ENCODE measurements at regions not wholly inside any gene's neighbourhood (a gene's known extent, or its start where the extent isn't known, plus 50 kb on each side); places are given as distances from the start of the nearest gene placed in this dataset.

DNA sequence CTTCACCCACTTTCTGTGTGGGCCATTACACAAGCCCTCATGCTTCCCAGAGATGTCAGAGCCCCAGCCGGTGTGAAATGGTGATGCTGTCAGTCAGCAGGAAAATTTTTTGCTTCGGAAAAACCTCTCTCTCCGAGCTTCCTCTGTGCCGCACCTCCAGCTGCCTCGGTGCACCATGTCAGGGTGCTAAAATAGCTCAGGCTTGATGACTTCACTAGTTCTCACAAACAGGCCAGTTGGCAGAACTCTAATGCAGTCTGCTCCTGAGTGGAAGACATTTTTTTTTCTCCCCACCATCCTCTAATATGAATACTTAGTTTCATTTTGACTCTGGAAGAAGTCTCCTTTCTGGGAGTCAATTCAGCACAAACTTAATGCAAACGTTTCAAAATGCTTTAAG lies 71.3 kb downstream of the KLF12 start:
- peak overlapping the region; percentile 92 for H3K27ac Mint-ChIP-seq
- ATAC-seq (replicated peaks) = peak; percentile 73 to 83
- no peaks in the 10 kb centered on the region for H3K27me3 Mint-ChIP-seq
- H3K36me3 Mint-ChIP-seq = peaks cover 13 to 26% of the 10 kb centered on the region in 2 donors
- H3K4me3 Mint-ChIP-seq = peak overlapping the region; percentile 67 to 71
- peak; percentile 32 for DNase-seq
- peaks cover 2 to 11% of the 10 kb centered on the region in 2 donors for H3K9me3 Mint-ChIP-seq
- H3K4me1 Mint-ChIP-seq = peaks cover 41 to 81% of the 10 kb centered on the region in 2 donors

DNA sequence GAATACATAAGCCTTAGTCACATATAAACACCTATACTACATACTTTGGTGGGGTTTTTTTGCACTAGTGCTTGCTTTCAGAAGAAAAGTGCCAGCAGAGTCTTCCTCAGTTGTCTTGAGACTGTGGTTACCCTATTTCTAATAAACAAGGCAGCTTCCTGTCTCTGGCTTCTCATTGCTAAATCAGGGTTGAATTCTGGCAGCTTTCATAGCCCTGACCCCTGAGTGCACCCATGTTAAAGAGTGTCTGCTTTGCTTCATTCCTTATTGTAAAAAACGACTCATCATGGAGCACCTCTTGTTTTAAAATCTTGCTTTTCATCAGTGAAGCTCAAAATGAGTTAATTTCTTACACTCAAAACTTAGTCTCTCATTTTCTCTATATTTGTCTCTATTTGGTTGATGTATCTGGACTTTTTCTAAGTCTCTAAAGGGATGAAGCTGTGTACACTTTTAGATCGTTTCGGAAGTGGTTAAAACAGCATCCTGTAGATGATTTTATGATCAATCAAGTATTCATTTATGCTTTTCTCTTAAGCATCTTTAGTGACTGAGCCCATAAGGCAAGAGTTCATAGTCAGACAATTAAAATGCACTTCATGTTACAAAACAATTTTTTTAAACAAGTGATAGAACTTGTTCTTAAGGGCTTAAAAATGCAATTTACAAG lies 72.1 kb downstream of the KLF12 start:
- no peak for DNase-seq
- H3K27ac Mint-ChIP-seq = peak overlapping the region; percentile 82
- no peaks in the 10 kb centered on the region for H3K27me3 Mint-ChIP-seq
- H3K4me1 Mint-ChIP-seq = peaks cover 45 to 83% of the 10 kb centered on the region in 2 donors
- peak; percentile 43 to 50 for ATAC-seq (replicated peaks)
- peaks cover 15 to 30% of the 10 kb centered on the region in 2 donors for H3K36me3 Mint-ChIP-seq
- H3K4me3 Mint-ChIP-seq = peak overlapping the region; percentile 41 to 55
- peaks cover 2 to 11% of the 10 kb centered on the region in 2 donors for H3K9me3 Mint-ChIP-seq

DNA sequence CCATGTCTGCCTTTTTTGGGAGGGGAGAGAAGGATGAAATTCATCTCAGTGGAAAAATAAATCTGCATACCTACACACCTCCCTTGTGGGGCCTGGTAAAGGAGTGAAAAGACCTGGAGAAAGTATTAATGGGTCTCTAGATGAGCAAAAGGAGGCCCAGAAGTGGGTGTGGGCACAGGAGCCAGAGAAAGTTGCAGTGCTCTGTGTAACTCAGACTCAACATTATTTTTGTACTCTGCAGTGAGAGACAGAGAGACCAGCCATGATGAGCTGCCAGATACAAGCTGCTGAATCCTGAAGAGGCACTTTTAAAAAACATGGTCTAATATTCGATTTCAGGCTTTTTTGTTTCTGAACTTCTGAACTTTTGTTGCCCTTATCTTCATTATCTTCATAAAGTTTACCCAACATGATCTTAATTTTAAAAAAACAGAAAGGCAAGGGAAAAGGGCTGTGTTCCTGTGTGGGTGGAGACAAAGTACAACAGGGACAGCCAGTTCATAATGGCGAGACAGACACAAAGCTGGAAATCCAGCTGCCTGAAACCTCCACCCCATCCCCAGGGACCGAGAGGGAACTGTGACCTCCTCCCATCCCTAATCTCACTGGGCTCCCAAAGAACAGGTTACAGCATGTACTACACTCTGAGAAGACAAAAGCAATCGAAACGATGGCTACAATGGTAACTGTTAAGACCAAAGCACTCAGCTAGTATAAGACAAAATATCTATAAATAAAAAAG lies 77.2 kb downstream of the KLF12 start:
- H3K4me3 Mint-ChIP-seq = no peak overlapping the region

DNA sequence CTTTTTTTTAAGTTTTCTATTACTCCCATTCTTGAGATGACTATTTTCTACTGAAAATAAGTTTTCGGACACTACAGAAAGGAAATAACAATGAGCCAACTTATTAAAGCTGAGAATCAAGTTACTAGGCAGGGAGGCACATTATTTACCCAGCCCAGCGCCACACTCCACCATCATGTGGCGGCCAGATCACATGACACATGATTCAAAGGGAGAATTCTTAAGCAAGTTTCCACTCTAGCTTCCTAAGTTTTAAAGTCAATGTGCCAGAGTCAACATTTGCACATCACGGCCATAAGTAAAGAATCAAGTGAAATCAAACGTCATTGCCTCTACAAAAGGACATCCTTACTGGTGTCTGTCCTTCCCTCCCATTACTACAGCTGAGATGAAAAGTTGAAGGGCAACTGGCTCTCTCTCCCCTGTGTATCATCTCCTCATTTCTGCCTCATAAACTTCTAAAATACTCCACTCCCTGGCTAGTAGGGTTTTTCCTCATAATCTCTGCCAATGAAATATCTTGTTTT lies 81.7 kb downstream of the KLF12 start:
- Mint-ChIP-seq H3K4me1 (peaks cover 48 to 78% of the 10 kb centered on the region in 2 donors), H3K4me3 (no peak overlapping the region), H3K36me3 (peaks cover 4 to 27% of the 10 kb centered on the region in 2 donors), H3K27me3 (no peaks in the 10 kb centered on the region), H3K9me3 (peaks cover 3 to 6% of the 10 kb centered on the region in 2 donors), H3K27ac (no peak overlapping the region)
- no peak for ATAC-seq (replicated peaks)
- no peak for DNase-seq

More for the DNA sequence above, 77.2 kb downstream of the KLF12 start:
- ATAC-seq (replicated peaks) = no peak
- Mint-ChIP-seq H3K4me1 (peaks cover 41 to 81% of the 10 kb centered on the region in 2 donors), H3K9me3 (peaks cover 4 to 12% of the 10 kb centered on the region in 2 donors), H3K27ac (no peak overlapping the region), H3K27me3 (no peaks in the 10 kb centered on the region), H3K36me3 (peaks cover 15 to 36% of the 10 kb centered on the region in 2 donors)
- no peak for DNase-seq

GRCh38 chr13:74048756-74049155 lies 85.4 kb downstream of the KLF12 start:
- no peak for ATAC-seq (replicated peaks)
- Mint-ChIP-seq H3K4me1 (peaks cover 38 to 56% of the 10 kb centered on the region in 2 donors), H3K27me3 (no peaks in the 10 kb centered on the region), H3K36me3 (peaks cover 13 to 32% of the 10 kb centered on the region in 2 donors), H3K4me3 (no peak overlapping the region), H3K27ac (no peak overlapping the region), H3K9me3 (peaks cover 3 to 6% of the 10 kb centered on the region in 2 donors)
- no peak for DNase-seq

GRCh38 chr13:74047931-74048600 lies 86.1 kb downstream of the KLF12 start:
- no peaks in the 10 kb centered on the region for H3K27me3 Mint-ChIP-seq
- peak overlapping the region; percentile 3 for H3K27ac Mint-ChIP-seq
- peaks cover 13 to 28% of the 10 kb centered on the region in 2 donors for H3K36me3 Mint-ChIP-seq
- peaks cover 3 to 6% of the 10 kb centered on the region in 2 donors for H3K9me3 Mint-ChIP-seq
- no peak overlapping the region for H3K4me3 Mint-ChIP-seq
- DNase-seq (no peak), ATAC-seq (replicated peaks) (no peak)
- H3K4me1 Mint-ChIP-seq = peaks cover 36 to 51% of the 10 kb centered on the region in 2 donors

GRCh38 chr13:74046431-74046830 lies 87.8 kb downstream of the KLF12 start:
- Mint-ChIP-seq H3K9me3 (peaks cover 0 to 1% of the 10 kb centered on the region in 2 donors), H3K4me1 (peaks cover 32 to 44% of the 10 kb centered on the region in 2 donors), H3K36me3 (peaks cover 13 to 24% of the 10 kb centered on the region in 2 donors), H3K4me3 (no peak overlapping the region), H3K27ac (no peak overlapping the region), H3K27me3 (no peaks in the 10 kb centered on the region)
- DNase-seq (no peak), ATAC-seq (replicated peaks) (no peak)

DNA sequence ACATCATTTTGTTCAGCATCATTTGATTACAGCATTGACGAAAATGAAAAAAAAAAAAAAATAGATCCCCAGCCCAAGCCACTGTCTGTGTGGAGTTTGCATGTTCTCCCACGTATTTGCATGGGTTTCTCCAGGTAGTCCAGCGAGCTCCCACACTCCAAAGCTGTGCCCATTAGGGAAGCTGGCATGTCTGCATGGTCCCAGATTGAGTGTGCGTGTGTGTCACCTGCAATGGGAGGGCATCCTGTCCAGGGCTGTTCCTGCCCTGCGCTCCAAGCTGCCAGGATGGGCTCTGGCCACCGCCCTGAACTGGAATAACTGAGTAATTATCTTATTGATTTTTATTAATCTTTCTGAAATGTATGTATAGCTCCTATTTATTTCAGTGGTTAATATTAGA lies 88.6 kb downstream of the KLF12 start:
- no peak for DNase-seq
- H3K9me3 Mint-ChIP-seq = no peaks in the 10 kb centered on the region
- no peak for ATAC-seq (replicated peaks)
- no peak overlapping the region for H3K27ac Mint-ChIP-seq
- H3K36me3 Mint-ChIP-seq = peaks cover 13 to 24% of the 10 kb centered on the region in 2 donors
- H3K4me3 Mint-ChIP-seq = no peak overlapping the region
- peaks cover 30 to 42% of the 10 kb centered on the region in 2 donors for H3K4me1 Mint-ChIP-seq
- H3K27me3 Mint-ChIP-seq = no peaks in the 10 kb centered on the region

- H3K36me3 Mint-ChIP-seq = peaks cover 11 to 12% of the 10 kb centered on the region in 2 donors
- DNase-seq (no peak), ATAC-seq (replicated peaks) (no peak)
- H3K27ac Mint-ChIP-seq = no peak overlapping the region
- H3K4me3 Mint-ChIP-seq = no peak overlapping the region
- H3K4me1 Mint-ChIP-seq = peaks cover 24 to 33% of the 10 kb centered on the region in 2 donors
- H3K9me3 Mint-ChIP-seq = no peaks in the 10 kb centered on the region
- H3K27me3 Mint-ChIP-seq = no peaks in the 10 kb centered on the region
These were observed 91.0 kb downstream of the KLF12 start for GRCh38 chr13:74043237-74043636.

DNA sequence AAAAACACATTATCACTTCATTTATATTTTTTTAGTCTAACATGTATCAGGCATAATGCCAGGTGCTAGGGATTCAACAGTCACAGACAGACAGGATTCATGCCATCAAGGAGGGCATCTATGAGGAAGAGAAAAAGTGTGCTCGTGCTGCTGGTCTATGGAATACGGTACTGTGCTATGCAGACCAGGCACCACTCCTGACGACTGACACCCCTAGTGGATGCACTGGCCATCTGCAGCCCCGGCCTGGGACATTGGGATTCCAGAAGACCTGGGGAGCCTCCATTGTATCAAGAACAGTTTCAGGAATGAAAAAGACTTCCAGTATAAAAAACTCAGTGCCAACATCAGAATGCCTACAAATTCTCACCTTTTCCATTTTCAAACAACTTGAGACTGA lies 94.0 kb downstream of the KLF12 start:
- no peaks in the 10 kb centered on the region for H3K27me3 Mint-ChIP-seq
- no peak overlapping the region for H3K4me3 Mint-ChIP-seq
- DNase-seq (no peak), ATAC-seq (replicated peaks) (peak; percentile 53 to 63)
- H3K27ac Mint-ChIP-seq = no peak overlapping the region
- H3K36me3 Mint-ChIP-seq = peaks cover 8 to 19% of the 10 kb centered on the region in 2 donors
- H3K4me1 Mint-ChIP-seq = peaks cover 28 to 54% of the 10 kb centered on the region in 2 donors
- H3K9me3 Mint-ChIP-seq = no peaks in the 10 kb centered on the region

DNA sequence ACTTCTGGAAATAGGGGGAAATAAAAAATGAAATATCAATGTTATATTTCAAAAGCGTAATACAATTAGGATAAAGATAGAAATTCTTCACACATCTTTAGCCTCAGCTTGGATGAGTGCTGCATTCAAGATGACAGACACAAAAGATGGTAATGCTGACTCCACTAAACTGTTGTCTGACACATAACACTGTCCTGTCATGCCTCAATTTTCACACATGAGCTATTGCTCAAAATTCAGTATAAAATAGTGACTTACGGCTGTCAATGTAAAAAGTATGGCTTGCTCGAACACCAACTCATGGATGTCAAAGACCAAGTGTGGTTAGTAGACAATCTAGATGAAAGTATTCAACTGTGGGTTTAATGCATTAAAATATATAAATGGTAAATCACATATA lies 94.5 kb downstream of the KLF12 start:
- H3K27ac Mint-ChIP-seq = no peak overlapping the region

DNA sequence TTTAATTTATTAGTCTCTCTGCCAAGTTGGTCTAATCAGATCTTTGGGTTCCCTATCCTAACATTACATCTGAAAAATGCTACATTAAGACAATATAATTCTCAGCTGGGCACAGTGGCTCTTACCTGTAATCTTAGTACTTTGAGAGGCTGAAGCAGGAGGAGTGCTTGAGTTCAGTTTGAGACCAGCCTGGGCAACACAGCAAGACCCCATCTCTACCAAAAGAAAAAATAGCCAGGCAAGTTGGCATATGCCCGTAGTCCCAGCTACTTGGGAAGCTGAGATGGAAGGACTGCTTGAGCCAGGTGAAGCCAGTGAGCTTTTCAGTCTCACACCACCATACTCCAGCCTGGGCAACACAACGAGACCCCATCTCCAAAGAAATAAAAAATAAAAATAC lies 95.0 kb downstream of the KLF12 start:
- no peak for DNase-seq
- ATAC-seq (replicated peaks) = no peak
- H3K4me1 Mint-ChIP-seq = peaks cover 23 to 54% of the 10 kb centered on the region in 2 donors
- H3K4me3 Mint-ChIP-seq = no peak overlapping the region
- peaks cover 4 to 14% of the 10 kb centered on the region in 2 donors for H3K36me3 Mint-ChIP-seq
- no peak overlapping the region for H3K27ac Mint-ChIP-seq
- no peaks in the 10 kb centered on the region for H3K27me3 Mint-ChIP-seq
- H3K9me3 Mint-ChIP-seq = no peaks in the 10 kb centered on the region

More for the DNA sequence above, 94.5 kb downstream of the KLF12 start:
- H3K4me3 Mint-ChIP-seq = no peak overlapping the region
- H3K4me1 Mint-ChIP-seq = peaks cover 25 to 57% of the 10 kb centered on the region in 2 donors
- no peaks in the 10 kb centered on the region for H3K27me3 Mint-ChIP-seq
- no peak for ATAC-seq (replicated peaks)
- H3K9me3 Mint-ChIP-seq = no peaks in the 10 kb centered on the region
- peaks cover 7 to 17% of the 10 kb centered on the region in 2 donors for H3K36me3 Mint-ChIP-seq
- no peak for DNase-seq

DNA sequence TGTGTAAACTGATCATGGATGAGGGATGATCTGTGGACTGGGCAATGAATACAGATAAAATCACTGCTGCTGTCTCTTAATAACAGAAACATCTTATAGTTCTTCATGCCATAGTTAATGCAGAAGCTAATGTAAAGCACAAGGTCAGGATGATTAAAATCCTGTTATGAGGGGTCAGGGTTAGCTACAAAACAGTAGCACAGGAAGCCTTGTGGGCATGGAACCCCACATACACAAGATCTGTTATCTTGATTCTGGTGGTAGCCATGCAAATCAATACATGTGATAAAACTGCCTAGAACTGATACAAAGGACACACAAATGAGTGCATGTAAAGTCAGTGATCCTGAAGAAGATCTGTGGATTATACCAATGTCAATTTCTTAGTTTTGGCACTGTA lies 96.4 kb downstream of the KLF12 start:
- peaks cover 4 to 11% of the 10 kb centered on the region in 2 donors for H3K36me3 Mint-ChIP-seq
- ATAC-seq (replicated peaks) = no peak
- no peak for DNase-seq
- no peaks in the 10 kb centered on the region for H3K9me3 Mint-ChIP-seq
- peaks cover 20 to 49% of the 10 kb centered on the region in 2 donors for H3K4me1 Mint-ChIP-seq
- H3K27me3 Mint-ChIP-seq = no peaks in the 10 kb centered on the region
- H3K27ac Mint-ChIP-seq = no peak overlapping the region
- H3K4me3 Mint-ChIP-seq = no peak overlapping the region

DNA sequence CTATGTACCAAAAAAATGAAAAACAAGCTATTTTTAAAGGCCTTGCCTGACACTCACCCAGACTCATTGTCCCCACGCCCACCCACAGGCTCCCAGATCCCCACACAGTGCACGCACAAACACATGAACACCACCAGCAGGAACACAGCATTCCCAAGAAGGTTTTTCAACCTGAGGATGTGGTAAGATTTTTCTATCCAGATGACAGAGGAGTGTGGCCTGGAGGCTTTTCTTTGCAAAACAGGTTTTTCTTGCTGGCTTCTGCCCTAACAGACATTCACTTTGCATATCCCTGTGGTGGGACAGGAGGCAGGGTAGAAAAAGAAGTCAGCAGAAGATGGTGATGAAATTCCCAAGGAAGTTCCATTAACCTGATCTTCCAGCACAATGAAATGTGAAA lies 97.8 kb downstream of the KLF12 start:
- H3K36me3 Mint-ChIP-seq = peaks cover 2 to 11% of the 10 kb centered on the region in 2 donors
- no peaks in the 10 kb centered on the region for H3K27me3 Mint-ChIP-seq
- H3K27ac Mint-ChIP-seq = no peak overlapping the region
- no peak overlapping the region for H3K4me3 Mint-ChIP-seq
- no peaks in the 10 kb centered on the region for H3K9me3 Mint-ChIP-seq
- H3K4me1 Mint-ChIP-seq = peaks cover 21 to 46% of the 10 kb centered on the region in 2 donors
- no peak for DNase-seq
- no peak for ATAC-seq (replicated peaks)

All from stimulated activated naive B cell treated with anti-CD40 and anti-IgM and Interleukin-4, amounts not matched to agents 10 μg/mL and 1 μg/mL and 100 μg/mL, for 72 hours (primary cell).